ENCODE measurements at regions not wholly inside any gene's neighbourhood (a gene's known extent, or its start where the extent isn't known, plus 50 kb on each side); places are given as distances from the start of the nearest gene placed in this dataset.

- TF ChIP-seq, protein P1, sequence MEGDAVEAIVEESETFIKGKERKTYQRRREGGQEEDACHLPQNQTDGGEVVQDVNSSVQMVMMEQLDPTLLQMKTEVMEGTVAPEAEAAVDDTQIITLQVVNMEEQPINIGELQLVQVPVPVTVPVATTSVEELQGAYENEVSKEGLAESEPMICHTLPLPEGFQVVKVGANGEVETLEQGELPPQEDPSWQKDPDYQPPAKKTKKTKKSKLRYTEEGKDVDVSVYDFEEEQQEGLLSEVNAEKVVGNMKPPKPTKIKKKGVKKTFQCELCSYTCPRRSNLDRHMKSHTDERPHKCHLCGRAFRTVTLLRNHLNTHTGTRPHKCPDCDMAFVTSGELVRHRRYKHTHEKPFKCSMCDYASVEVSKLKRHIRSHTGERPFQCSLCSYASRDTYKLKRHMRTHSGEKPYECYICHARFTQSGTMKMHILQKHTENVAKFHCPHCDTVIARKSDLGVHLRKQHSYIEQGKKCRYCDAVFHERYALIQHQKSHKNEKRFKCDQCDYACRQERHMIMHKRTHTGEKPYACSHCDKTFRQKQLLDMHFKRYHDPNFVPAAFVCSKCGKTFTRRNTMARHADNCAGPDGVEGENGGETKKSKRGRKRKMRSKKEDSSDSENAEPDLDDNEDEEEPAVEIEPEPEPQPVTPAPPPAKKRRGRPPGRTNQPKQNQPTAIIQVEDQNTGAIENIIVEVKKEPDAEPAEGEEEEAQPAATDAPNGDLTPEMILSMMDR (IDR thresholded peaks at IDR 0.05; ENCODE audit: low read depth, low read length): no peak
- no peak overlapping the region for H3K4me3 ChIP-seq (ENCODE audit: low read depth, low read length)
- DNase-seq (ENCODE audit: low read depth, low spot score): peak; percentile 43
- in situ Hi-C loops (cut with HindIII; ENCODE audit: low sequenced_read_pairs): loop anchor here (25.0 kb wide), 1 partner anchor 421 kb away; no protein-coding TSS in a partner anchor
These were observed 230.0 kb downstream of the ADAMTS9 start for GRCh38 chr3:64457811-64458210.

DNA sequence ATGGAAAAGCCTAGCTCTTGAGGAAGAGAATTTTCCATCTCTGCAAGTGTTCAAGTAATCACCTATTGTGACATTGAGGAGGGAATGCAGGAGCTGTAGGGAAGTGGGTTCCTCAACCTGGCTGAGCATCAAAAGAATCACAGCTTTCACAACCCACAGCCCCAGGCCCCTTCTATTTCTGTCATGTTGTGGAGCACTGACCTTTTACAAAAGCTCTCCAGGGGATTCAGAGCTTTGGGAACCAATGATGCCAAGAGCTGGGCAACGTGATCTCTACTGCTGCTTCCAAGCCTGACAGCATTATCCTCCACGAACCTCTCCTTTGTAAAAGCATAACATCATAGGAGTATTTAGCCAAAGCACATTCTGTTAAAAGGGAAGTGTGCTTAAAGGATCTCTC lies 231.1 kb downstream of the ADAMTS9 start:
- H3K4me3 ChIP-seq (ENCODE audit: low read depth, low read length): no peak overlapping the region
- in situ Hi-C loops (cut with HindIII; ENCODE audit: low sequenced_read_pairs): loop anchor here (25.0 kb wide), 1 partner anchor 419 kb away; no protein-coding TSS in a partner anchor
- TF ChIP-seq, protein P1 (IDR thresholded peaks at IDR 0.05; ENCODE audit: low read depth, low read length): no peak

GRCh38 chr3:64455351-64455750 lies 230.1 kb upstream of the PRICKLE2 start:
- TF ChIP-seq, protein P1 (IDR thresholded peaks at IDR 0.05; ENCODE audit: low read depth, low read length): no peak
- no peak for DNase-seq (ENCODE audit: low read depth, low spot score)
- in situ Hi-C loops (cut with HindIII; ENCODE audit: low sequenced_read_pairs): loop anchor here (25.0 kb wide), 1 partner anchor 418 kb away; no protein-coding TSS in a partner anchor
- no peak overlapping the region for H3K4me3 ChIP-seq (ENCODE audit: low read depth, low read length)

More for the DNA sequence above, 231.1 kb downstream of the ADAMTS9 start:
- DNase-seq (ENCODE audit: low read depth, low spot score): no peak

GRCh38 chr3:64454768-64455167 lies 229.5 kb upstream of the PRICKLE2 start:
- TF ChIP-seq, protein P1 (IDR thresholded peaks at IDR 0.05; ENCODE audit: low read depth, low read length): no peak
- DNase-seq (ENCODE audit: low read depth, low spot score): no peak
- in situ Hi-C loops (cut with HindIII; ENCODE audit: low sequenced_read_pairs): loop anchor here (25.0 kb wide), 1 partner anchor 417 kb away; no protein-coding TSS in a partner anchor
- H3K4me3 ChIP-seq (ENCODE audit: low read depth, low read length): no peak overlapping the region

GRCh38 chr3:64454179-64454578 lies 228.9 kb upstream of the PRICKLE2 start:
- TF ChIP-seq, protein P1 (IDR thresholded peaks at IDR 0.05; ENCODE audit: low read depth, low read length): no peak
- DNase-seq (ENCODE audit: low read depth, low spot score): peak; percentile 77
- in situ Hi-C loops (cut with HindIII; ENCODE audit: low sequenced_read_pairs): loop anchor here (25.0 kb wide), 1 partner anchor 417 kb away; no protein-coding TSS in a partner anchor
- H3K4me3 ChIP-seq (ENCODE audit: low read depth, low read length): no peak overlapping the region

DNA sequence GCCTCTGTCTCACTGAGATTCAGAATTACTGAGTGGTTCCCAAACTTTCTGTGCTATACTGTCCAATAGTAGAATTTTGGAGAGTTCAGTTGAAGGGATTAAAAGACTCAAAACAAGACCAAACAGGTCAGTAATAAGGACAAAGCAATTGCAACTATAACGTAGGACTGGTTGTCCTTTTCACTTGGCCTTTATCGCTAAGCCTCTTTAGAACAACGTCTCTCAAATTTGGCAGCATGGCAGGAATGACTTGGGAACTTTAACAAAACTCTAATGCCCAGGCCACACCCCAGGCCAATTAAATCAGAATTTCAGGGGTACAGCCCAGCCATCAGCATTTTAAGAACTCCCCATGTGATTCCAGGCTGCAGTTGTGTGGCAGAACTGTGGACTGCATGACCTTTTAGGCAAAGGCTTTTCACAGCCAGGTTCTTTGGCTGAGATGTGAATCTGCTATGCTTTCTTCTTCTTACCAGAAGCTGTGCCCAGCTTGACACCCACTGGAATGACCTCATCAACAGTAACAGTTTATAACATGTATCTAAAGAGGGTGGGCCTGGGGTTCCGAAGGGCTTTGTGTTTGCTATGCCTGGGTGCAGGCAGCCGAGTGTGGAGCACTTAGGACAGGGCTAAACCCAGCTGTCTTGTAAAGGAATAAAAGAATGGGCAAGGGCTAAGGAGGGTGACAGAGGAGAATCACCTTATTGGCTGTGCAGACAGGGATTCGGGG lies 226.2 kb upstream of the PRICKLE2 start:
- H3K4me3 ChIP-seq (ENCODE audit: low read depth, low read length): no peak overlapping the region
- DNase-seq (ENCODE audit: low read depth, low spot score): no peak
- in situ Hi-C loops (cut with HindIII; ENCODE audit: low sequenced_read_pairs): loop anchor here (25.0 kb wide), 1 partner anchor 414 kb away; no protein-coding TSS in a partner anchor
- TF ChIP-seq, protein P1 (IDR thresholded peaks at IDR 0.05; ENCODE audit: low read depth, low read length): no peak

Data from astrocyte of the spinal cord (primary cell).